SK-N-SH (cell line): ENCODE measurements at regions not wholly inside any gene's neighbourhood (a gene's known extent, or its start where the extent isn't known, plus 50 kb on each side); places are given as distances from the start of the nearest gene placed in this dataset.

Experiments
- CTCF ChIA-PET: fragments of 300-600, 350-600 bp; formaldehyde crosslinking; extraction: SDS; loops from one replicate; lab custom pipeline; 2021; lab: Yijun Ruan, JAX
- POLR2A ChIA-PET: fragments of 350-600 bp; sonication (Branson Sonifier 250); formaldehyde crosslinking; extraction: SDS; loops from one replicate; lab custom pipeline; 2020; ENCODE audit warnings: antibody characterized with exemption, inconsistent platforms; lab: Yijun Ruan, JAX
- DNase-seq: peaks from one replicate; pipeline ENCODE4 v3.0.0; 2012
- H2AFZ ChIP-seq: fragments of 200-600 bp; sonication (generic); 2 replicates; pipeline ENCODE4 v1.8.1; 2016; ENCODE audit warnings: antibody characterized with exemption, mild to moderate bottlenecking, low read depth
- H3F3A ChIP-seq: fragments of 200-600 bp; sonication (generic); replicated peaks from 2 replicates; pipeline ENCODE3; 2016; ENCODE audit warnings: antibody characterized with exemption, mild to moderate bottlenecking; ENCODE audit not compliant: insufficient read depth
- H3K27ac ChIP-seq, 2 experiments: fragments of 200-500 bp in 1 of 2; fragments of 200-600 bp in 1 of 2; sonication (Bioruptor generic) in 1 of 2; sonication (generic), shearing (Covaris generic) in 1 of 2; 2 replicates each; pipeline versions ENCODE4 v1.5.1 to v1.6.1; 2014 to 2016; ENCODE audit warnings: low read depth in 2 of 2, inconsistent platforms in 1 of 2, low read length in 1 of 2, mild to moderate bottlenecking in 1 of 2, mixed read lengths in 1 of 2
- H3K27me3 ChIP-seq: fragments of 200-600 bp; sonication (generic), shearing (Covaris generic); 2 replicates; pipeline ENCODE4 v1.6.1; 2016; ENCODE audit warnings: mixed run types; ENCODE audit not compliant: insufficient read depth
- H3K36me3 ChIP-seq, 2 experiments: fragments of 200-500 bp in 1 of 2; fragments of 200-600 bp in 1 of 2; sonication (Bioruptor generic) in 1 of 2; sonication (generic) in 1 of 2; replicated peaks in 1 of 2; 2 replicates each; pipeline versions ENCODE3 to v1.5.1; 2014 to 2016; ENCODE audit warnings: low read length in 1 of 2, mild to moderate bottlenecking in 1 of 2; ENCODE audit not compliant: insufficient read depth in 2 of 2, control insufficient read depth in 1 of 2
- H3K4me1 ChIP-seq, 2 experiments: fragments of 200-500 bp in 1 of 2; fragments of 200-600 bp in 1 of 2; sonication (Bioruptor generic) in 1 of 2; sonication (generic), shearing (Covaris generic) in 1 of 2; 2 replicates each; pipeline versions ENCODE4 v1.5.1 to v1.6.1; 2014 to 2016; ENCODE audit warnings: low read depth in 1 of 2, low read length in 1 of 2, mixed run types in 1 of 2; ENCODE audit not compliant: insufficient read depth in 2 of 2, control insufficient read depth in 1 of 2
- H3K4me2 ChIP-seq: fragments of 200-600 bp; sonication (generic), shearing (Covaris generic); 2 replicates; pipeline ENCODE4 v1.6.1; 2017; ENCODE audit warnings: mixed run types
- H3K4me3 ChIP-seq, 2 experiments: fragments of 200-500 bp in 1 of 2; fragments of 200-600 bp in 1 of 2; sonication (Bioruptor generic) in 1 of 2; sonication (generic), shearing (Covaris generic) in 1 of 2; 2 replicates each; pipeline versions ENCODE4 v1.5.1 to v1.8.1; 2014 to 2016; ENCODE audit warnings: low read depth in 2 of 2, inconsistent platforms in 1 of 2, low read length in 1 of 2, mild to moderate bottlenecking in 1 of 2, mixed read lengths in 1 of 2, moderate library complexity in 1 of 2
- H3K79me2 ChIP-seq: fragments of 200-600 bp; sonication (generic); 2 replicates; pipeline ENCODE4 v1.8.1; 2017; ENCODE audit warnings: mild to moderate bottlenecking; ENCODE audit not compliant: insufficient read depth
- H3K9ac ChIP-seq: fragments of 200-600 bp; sonication (generic); 2 replicates; pipeline ENCODE4 v1.6.1; 2017; ENCODE audit warnings: mixed run types
- H3K9me2 ChIP-seq: fragments of 200-600 bp; sonication (generic); 2 replicates; pipeline ENCODE4 v1.6.1; 2017; ENCODE audit warnings: mixed run types
- H3K9me3 ChIP-seq: fragments of 200-600 bp; sonication (generic); 2 replicates; pipeline ENCODE4 v1.6.1; 2017; ENCODE audit warnings: mixed run types, mild to moderate bottlenecking, moderate library complexity
- H4K20me1 ChIP-seq: fragments of 200-600 bp; sonication (generic); 2 replicates; pipeline ENCODE4 v1.6.1; 2017; ENCODE audit warnings: mild to moderate bottlenecking, mixed run types; ENCODE audit not compliant: insufficient read depth
- ELF1 ChIP-seq: IDR thresholded peaks from 2 replicates; pipeline ENCODE4 v1.4.0; 2012
- EZH2phosphoT487 ChIP-seq: fragments of 200-600 bp; sonication (generic); IDR thresholded peaks from 2 replicates; pipeline ENCODE4 v1.6.1; 2017; ENCODE audit warnings: low read depth, mixed run types, mild to moderate bottlenecking, antibody characterized with exemption, moderate library complexity, borderline replicate concordance
- FOSL2 ChIP-seq: IDR thresholded peaks from 2 replicates; pipeline ENCODE4 v1.4.0; 2012; ENCODE audit warnings: low read depth, mild to moderate bottlenecking, moderate library complexity, borderline replicate concordance
- FOXJ3 ChIP-seq: sonication (generic); formaldehyde crosslinking; IDR thresholded peaks from 2 replicates; pipeline ENCODE4 v1.5.1; 2020; ENCODE audit warnings: mild to moderate bottlenecking, missing genetic modification reagents
- GABPA ChIP-seq: IDR thresholded peaks from 2 replicates; pipeline ENCODE4 v1.4.0; 2012; ENCODE audit warnings: low read depth, mild to moderate bottlenecking
- GATA2 ChIP-seq: sonication (generic); formaldehyde crosslinking; IDR thresholded peaks from 2 replicates; pipeline ENCODE4 v1.5.0; 2020; ENCODE audit warnings: mild to moderate bottlenecking, missing genetic modification reagents
- IRF3 ChIP-seq: fragments of 150-350 bp; IDR thresholded peaks from 2 replicates; pipeline ENCODE4 v1.6.1; 2016; ENCODE audit warnings: mild to moderate bottlenecking, low read depth, low read length
- JUND ChIP-seq: IDR thresholded peaks from 2 replicates; pipeline ENCODE4 v1.4.0; 2012
- MEF2A ChIP-seq: IDR thresholded peaks from 2 replicates; pipeline ENCODE4 v1.4.0; 2012; ENCODE audit warnings: low read depth, borderline replicate concordance
- MXI1 ChIP-seq: IDR thresholded peaks from 2 replicates; pipeline ENCODE4 v1.6.1; 2012; ENCODE audit warnings: mild to moderate bottlenecking, low read depth, low read length, improper control_type of control experiment
- NRF1 ChIP-seq: IDR thresholded peaks from 2 replicates; pipeline ENCODE4 v1.6.1; 2012; ENCODE audit warnings: low read depth, mild to moderate bottlenecking, low read length
- RXRA ChIP-seq: IDR thresholded peaks from 2 replicates; pipeline ENCODE4 v1.4.0; 2012; ENCODE audit warnings: low read depth, mild to moderate bottlenecking, borderline replicate concordance
- SIN3A ChIP-seq: IDR thresholded peaks from 2 replicates; pipeline ENCODE4 v1.6.1; 2012; ENCODE audit warnings: low read depth, mild to moderate bottlenecking, low read length, moderate library complexity, borderline replicate concordance
- SMC3 ChIP-seq: IDR thresholded peaks from 2 replicates; pipeline ENCODE4 v1.6.1; 2012; ENCODE audit warnings: low read depth, low read length, improper control_type of control experiment
- USF2 ChIP-seq: fragments of 150-350 bp; IDR thresholded peaks from 2 replicates; pipeline ENCODE4 v1.6.1; 2017; ENCODE audit warnings: antibody characterized with exemption, low read length, low read depth, borderline replicate concordance
- YY1 ChIP-seq: IDR thresholded peaks from 2 replicates; pipeline ENCODE4 v1.4.0; 2012; ENCODE audit warnings: low read depth, mild to moderate bottlenecking
- WGBS: methylation state at CpG from one replicate; pipeline ENCODE4 v1.1.6; 2017; ENCODE audit warnings: low lambda C conversion rate; 5-methylcytosine and 5-hydroxymethylcytosine counted together
- TF ChIP-seq, protein P1 (sequence below): IDR thresholded peaks from 2 replicates; pipeline ENCODE4 v1.4.0; 2012; ENCODE audit warnings: low read depth
- TF ChIP-seq, protein P2 (sequence below): IDR thresholded peaks from 2 replicates; pipeline ENCODE4 v1.6.1; 2012; ENCODE audit warnings: mild to moderate bottlenecking, low read depth, low read length, moderate library complexity
- TF ChIP-seq, protein P3 (sequence below): fragments of 200-600 bp; sonication (generic); IDR thresholded peaks from 2 replicates; pipeline ENCODE4 v1.6.1; 2017; ENCODE audit warnings: antibody characterized with exemption, mild to moderate bottlenecking, moderate library complexity
- TF ChIP-seq, protein P4 (sequence below): IDR thresholded peaks from 2 replicates; pipeline ENCODE4 v1.4.0; 2012; ENCODE audit warnings: low read depth, borderline replicate concordance

GRCh38 chr5:113760486-113760885 is 247.0 kb downstream of the YTHDC2 start:
- Histone ChIP-seq H3K9ac (no peak overlapping the region), H3K27ac (no peak overlapping the region), H3K9me3 (no peaks in the 10 kb centered on the region), H3K9me2 (no peaks in the 10 kb centered on the region), H4K20me1 (no peaks in the 10 kb centered on the region), H3K4me2 (no peak overlapping the region), H3F3A (no peaks in the 10 kb centered on the region), H3K36me3 (no peaks in the 10 kb centered on the region), H3K4me1 (no peaks in the 10 kb centered on the region), H3K79me2 (no peaks in the 10 kb centered on the region), H3K27me3 (no peaks in the 10 kb centered on the region), H3K4me3 (no peak overlapping the region), H2AFZ (no peak overlapping the region)
- no peak for TF ChIP-seq SIN3A
- TF ChIP-seq MEF2A = no peak
- no peak for TF ChIP-seq NRF1
- no peak for TF ChIP-seq EZH2phosphoT487
- TF ChIP-seq, protein P1, sequence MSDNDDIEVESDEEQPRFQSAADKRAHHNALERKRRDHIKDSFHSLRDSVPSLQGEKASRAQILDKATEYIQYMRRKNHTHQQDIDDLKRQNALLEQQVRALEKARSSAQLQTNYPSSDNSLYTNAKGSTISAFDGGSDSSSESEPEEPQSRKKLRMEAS = no peak
- TF ChIP-seq, protein P2, sequence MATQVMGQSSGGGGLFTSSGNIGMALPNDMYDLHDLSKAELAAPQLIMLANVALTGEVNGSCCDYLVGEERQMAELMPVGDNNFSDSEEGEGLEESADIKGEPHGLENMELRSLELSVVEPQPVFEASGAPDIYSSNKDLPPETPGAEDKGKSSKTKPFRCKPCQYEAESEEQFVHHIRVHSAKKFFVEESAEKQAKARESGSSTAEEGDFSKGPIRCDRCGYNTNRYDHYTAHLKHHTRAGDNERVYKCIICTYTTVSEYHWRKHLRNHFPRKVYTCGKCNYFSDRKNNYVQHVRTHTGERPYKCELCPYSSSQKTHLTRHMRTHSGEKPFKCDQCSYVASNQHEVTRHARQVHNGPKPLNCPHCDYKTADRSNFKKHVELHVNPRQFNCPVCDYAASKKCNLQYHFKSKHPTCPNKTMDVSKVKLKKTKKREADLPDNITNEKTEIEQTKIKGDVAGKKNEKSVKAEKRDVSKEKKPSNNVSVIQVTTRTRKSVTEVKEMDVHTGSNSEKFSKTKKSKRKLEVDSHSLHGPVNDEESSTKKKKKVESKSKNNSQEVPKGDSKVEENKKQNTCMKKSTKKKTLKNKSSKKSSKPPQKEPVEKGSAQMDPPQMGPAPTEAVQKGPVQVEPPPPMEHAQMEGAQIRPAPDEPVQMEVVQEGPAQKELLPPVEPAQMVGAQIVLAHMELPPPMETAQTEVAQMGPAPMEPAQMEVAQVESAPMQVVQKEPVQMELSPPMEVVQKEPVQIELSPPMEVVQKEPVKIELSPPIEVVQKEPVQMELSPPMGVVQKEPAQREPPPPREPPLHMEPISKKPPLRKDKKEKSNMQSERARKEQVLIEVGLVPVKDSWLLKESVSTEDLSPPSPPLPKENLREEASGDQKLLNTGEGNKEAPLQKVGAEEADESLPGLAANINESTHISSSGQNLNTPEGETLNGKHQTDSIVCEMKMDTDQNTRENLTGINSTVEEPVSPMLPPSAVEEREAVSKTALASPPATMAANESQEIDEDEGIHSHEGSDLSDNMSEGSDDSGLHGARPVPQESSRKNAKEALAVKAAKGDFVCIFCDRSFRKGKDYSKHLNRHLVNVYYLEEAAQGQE = no peak
- TF ChIP-seq ELF1 = no peak
- TF ChIP-seq RXRA = no peak
- TF ChIP-seq MXI1 = no peak
- TF ChIP-seq, protein P3, sequence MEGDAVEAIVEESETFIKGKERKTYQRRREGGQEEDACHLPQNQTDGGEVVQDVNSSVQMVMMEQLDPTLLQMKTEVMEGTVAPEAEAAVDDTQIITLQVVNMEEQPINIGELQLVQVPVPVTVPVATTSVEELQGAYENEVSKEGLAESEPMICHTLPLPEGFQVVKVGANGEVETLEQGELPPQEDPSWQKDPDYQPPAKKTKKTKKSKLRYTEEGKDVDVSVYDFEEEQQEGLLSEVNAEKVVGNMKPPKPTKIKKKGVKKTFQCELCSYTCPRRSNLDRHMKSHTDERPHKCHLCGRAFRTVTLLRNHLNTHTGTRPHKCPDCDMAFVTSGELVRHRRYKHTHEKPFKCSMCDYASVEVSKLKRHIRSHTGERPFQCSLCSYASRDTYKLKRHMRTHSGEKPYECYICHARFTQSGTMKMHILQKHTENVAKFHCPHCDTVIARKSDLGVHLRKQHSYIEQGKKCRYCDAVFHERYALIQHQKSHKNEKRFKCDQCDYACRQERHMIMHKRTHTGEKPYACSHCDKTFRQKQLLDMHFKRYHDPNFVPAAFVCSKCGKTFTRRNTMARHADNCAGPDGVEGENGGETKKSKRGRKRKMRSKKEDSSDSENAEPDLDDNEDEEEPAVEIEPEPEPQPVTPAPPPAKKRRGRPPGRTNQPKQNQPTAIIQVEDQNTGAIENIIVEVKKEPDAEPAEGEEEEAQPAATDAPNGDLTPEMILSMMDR = no peak
- TF ChIP-seq YY1 = no peak
- no peak for TF ChIP-seq USF2
- TF ChIP-seq GABPA = no peak
- no peak for TF ChIP-seq FOXJ3 (CRISPR knock-in tag)
- no peak for TF ChIP-seq JUND
- no peak for TF ChIP-seq GATA2 (CRISPR knock-in tag)
- TF ChIP-seq, protein P4, sequence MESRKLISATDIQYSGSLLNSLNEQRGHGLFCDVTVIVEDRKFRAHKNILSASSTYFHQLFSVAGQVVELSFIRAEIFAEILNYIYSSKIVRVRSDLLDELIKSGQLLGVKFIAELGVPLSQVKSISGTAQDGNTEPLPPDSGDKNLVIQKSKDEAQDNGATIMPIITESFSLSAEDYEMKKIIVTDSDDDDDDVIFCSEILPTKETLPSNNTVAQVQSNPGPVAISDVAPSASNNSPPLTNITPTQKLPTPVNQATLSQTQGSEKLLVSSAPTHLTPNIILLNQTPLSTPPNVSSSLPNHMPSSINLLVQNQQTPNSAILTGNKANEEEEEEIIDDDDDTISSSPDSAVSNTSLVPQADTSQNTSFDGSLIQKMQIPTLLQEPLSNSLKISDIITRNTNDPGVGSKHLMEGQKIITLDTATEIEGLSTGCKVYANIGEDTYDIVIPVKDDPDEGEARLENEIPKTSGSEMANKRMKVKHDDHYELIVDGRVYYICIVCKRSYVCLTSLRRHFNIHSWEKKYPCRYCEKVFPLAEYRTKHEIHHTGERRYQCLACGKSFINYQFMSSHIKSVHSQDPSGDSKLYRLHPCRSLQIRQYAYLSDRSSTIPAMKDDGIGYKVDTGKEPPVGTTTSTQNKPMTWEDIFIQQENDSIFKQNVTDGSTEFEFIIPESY = no peak
- no peak for TF ChIP-seq SMC3
- TF ChIP-seq FOSL2 = no peak
- no peak for TF ChIP-seq IRF3
- no peak for DNase-seq
- CTCF ChIA-PET = no interaction called here
- 0% methylated on average over 1 of the region's 1 CpG for WGBS
- POLR2A ChIA-PET = no interaction called here
